ENCODE measurements at regions not wholly inside any gene's neighbourhood (a gene's known extent, or its start where the extent isn't known, plus 50 kb on each side); places are given as distances from the start of the nearest gene placed in this dataset.

- TF ChIP-seq CTCF (IDR thresholded peaks at IDR 0.05) = no peak
- Histone ChIP-seq H3K36me3 (no peaks in the 10 kb centered on the region), H3K27ac (no peak overlapping the region), H3K27me3 (no peaks in the 10 kb centered on the region), H3K9me3 (no peaks in the 10 kb centered on the region), H3K4me1 (no peaks in the 10 kb centered on the region), H3K4me3 (no peak overlapping the region)
- ATAC-seq = no peak
- intact Hi-C loops (cut with DNase I) = no loop called here
- no peak for DNase-seq
- FAIRE-seq = no peak
- 71 to 76% methylated on average over 3 of the region's 3 CpGs for WGBS, 2 donors
Measured at GRCh38 chr14:37945959-37946358, 261.7 kb upstream of the SSTR1 start.

- Histone ChIP-seq H3K4me3 (no peak overlapping the region), H3K27me3 (no peaks in the 10 kb centered on the region), H3K9me3 (no peaks in the 10 kb centered on the region), H3K27ac (no peak overlapping the region), H3K36me3 (no peaks in the 10 kb centered on the region), H3K4me1 (no peaks in the 10 kb centered on the region)
- no peak for TF ChIP-seq CTCF (IDR thresholded peaks at IDR 0.05)
- no peak for FAIRE-seq
- intact Hi-C loops (cut with DNase I) = no loop called here
- no peak for ATAC-seq
- DNase-seq = no peak
- 85 to 89% methylated on average over 1 of the region's 1 CpG for WGBS, 2 donors
Measured at GRCh38 chr14:37946819-37947218, 260.9 kb upstream of the SSTR1 start.

GRCh38 chr14:37948266-37948665, 259.4 kb upstream of the SSTR1 start:
- FAIRE-seq = no peak
- ATAC-seq = no peak
- H3K4me3 ChIP-seq = no peak overlapping the region

GRCh38 chr14:37968664-37969240, 239.0 kb upstream of the SSTR1 start:
- FAIRE-seq = no peak
- peak; percentile 71 to 79 (median 74) for ATAC-seq
- Histone ChIP-seq H3K27ac (peak overlapping the region; percentile 22 to 73 (median 64)), H3K27me3 (no peaks in the 10 kb centered on the region), H3K4me1 (peaks cover 20 to 26% (median 24%) of the 10 kb centered on the region in 3 donors), H3K4me3 (no peak overlapping the region), H3K9me3 (no peaks in the 10 kb centered on the region), H3K36me3 (no peaks in the 10 kb centered on the region)
- WGBS, 2 donors = 12 to 17% methylated on average over 3 of the region's 3 CpGs
- intact Hi-C loops (cut with DNase I) = no loop called here
- TF ChIP-seq CTCF (IDR thresholded peaks at IDR 0.05) = no peak
- DNase-seq = no peak

More at GRCh38 chr14:37948266-37948665, 259.4 kb upstream of the SSTR1 start:
- Histone ChIP-seq H3K27ac (no peak overlapping the region), H3K36me3 (no peaks in the 10 kb centered on the region), H3K9me3 (no peaks in the 10 kb centered on the region), H3K4me1 (no peaks in the 10 kb centered on the region), H3K27me3 (no peaks in the 10 kb centered on the region)
- no peak for DNase-seq
- TF ChIP-seq CTCF (IDR thresholded peaks at IDR 0.05) = no peak
- 63 to 73% methylated on average over 4 of the region's 4 CpGs for WGBS, 2 donors
- intact Hi-C loops (cut with DNase I) = no loop called here

GRCh38 chr14:37969511-37969979, 238.2 kb upstream of the SSTR1 start:
- no peak for FAIRE-seq
- Histone ChIP-seq H3K27ac (peak overlapping the region; percentile 22 to 73 (median 64)), H3K27me3 (no peaks in the 10 kb centered on the region), H3K9me3 (no peaks in the 10 kb centered on the region), H3K36me3 (no peaks in the 10 kb centered on the region), H3K4me1 (peaks cover 20 to 26% (median 24%) of the 10 kb centered on the region in 3 donors), H3K4me3 (no peak overlapping the region)
- peak; percentile 92 to 96 (median 94) for ATAC-seq
- no peak for TF ChIP-seq CTCF (IDR thresholded peaks at IDR 0.05)
- 12 to 27% methylated on average over 2 of the region's 2 CpGs for WGBS, 2 donors
- intact Hi-C loops (cut with DNase I) = no loop called here
- peak; percentile 56 to 86 (median 73) for DNase-seq
